K562 (cell line): ENCODE measurements at regions not wholly inside any gene's neighbourhood (a gene's known extent, or its start where the extent isn't known, plus 50 kb on each side); places are given as distances from the start of the nearest gene placed in this dataset.

Experiments
- BHLHE40 ChIP-seq: IDR thresholded peaks from 2 replicates; pipeline ENCODE4 v1.6.1; 2011; ENCODE audit warnings: low read length, improper control_type of control experiment
- HEY1 ChIP-seq: fragments of 250-450 bp; sonication (Bioruptor Pico); IDR thresholded peaks from 2 replicates; pipeline ENCODE4 v1.5.0; 2020; ENCODE audit warnings: mild to moderate bottlenecking, moderate library complexity, borderline replicate concordance
- NFIC ChIP-seq: fragments of 450-650 bp; IDR thresholded peaks from 2 replicates; pipeline ENCODE4 v1.6.1; 2017; ENCODE audit warnings: mild to moderate bottlenecking, inconsistent platforms
- SREBF1 ChIP-seq: fragments of 150-350 bp; IDR thresholded peaks from 2 replicates; pipeline ENCODE4 v1.6.1; 2014; ENCODE audit warnings: antibody characterized with exemption, low read depth, low read length, borderline replicate concordance
- SRSF3 ChIP-seq: fragments of 200-400 bp; formaldehyde crosslinking; IDR thresholded peaks from 2 replicates; pipeline ENCODE4 v1.6.1; 2016; ENCODE audit warnings: mild to moderate bottlenecking, low read length, moderate library complexity; ENCODE audit not compliant: insufficient read depth
- TBP ChIP-seq: optimal IDR thresholded peaks from 2 replicates; pipeline ENCODE3; 2011; ENCODE audit warnings: low read depth, low read length, improper control_type of control experiment
- XRCC5 ChIP-seq: fragments of 200-400 bp; formaldehyde crosslinking; IDR thresholded peaks from 2 replicates; pipeline ENCODE4 v1.6.1; 2017; ENCODE audit warnings: low read depth, mild to moderate bottlenecking, low read length
- TF ChIP-seq, protein P1 (sequence below): sonication (generic); formaldehyde crosslinking; IDR thresholded peaks from 2 replicates; pipeline ENCODE4 v1.8.0; 2022; ENCODE audit warnings: missing genetic modification reagents, mild to moderate bottlenecking, borderline replicate concordance
- TF ChIP-seq, protein P2 (sequence below): fragments of 450-650 bp; IDR thresholded peaks from 2 replicates; pipeline ENCODE4 v1.6.1; 2016; ENCODE audit warnings: mild to moderate bottlenecking
- TF ChIP-seq, protein P3 (sequence below): IDR thresholded peaks from 2 replicates; pipeline ENCODE4 v1.6.1; 2012; ENCODE audit warnings: low read depth, low read length, improper control_type of control experiment, borderline replicate concordance

DNA sequence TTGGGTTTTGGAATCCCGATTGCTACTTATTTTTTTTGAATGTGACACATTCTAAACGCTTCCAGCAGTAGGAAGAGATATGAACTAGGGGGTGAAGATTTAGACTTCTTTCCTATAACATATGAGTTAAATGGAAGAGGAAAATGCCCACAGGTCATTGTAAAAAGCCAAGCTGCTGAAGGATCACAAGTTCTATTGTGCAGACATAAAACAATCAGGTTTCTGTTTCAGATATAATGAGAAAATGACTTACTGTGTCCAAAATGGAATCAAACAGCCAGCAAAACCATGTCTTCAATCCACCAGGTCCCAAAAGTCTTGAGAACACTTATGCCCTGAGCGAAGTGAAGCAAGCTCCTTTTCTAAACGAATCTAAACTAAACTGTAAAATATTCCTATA lies 157.0 kb upstream of the SOX9 start:
- no peak for TF ChIP-seq TBP
- TF ChIP-seq, protein P1, sequence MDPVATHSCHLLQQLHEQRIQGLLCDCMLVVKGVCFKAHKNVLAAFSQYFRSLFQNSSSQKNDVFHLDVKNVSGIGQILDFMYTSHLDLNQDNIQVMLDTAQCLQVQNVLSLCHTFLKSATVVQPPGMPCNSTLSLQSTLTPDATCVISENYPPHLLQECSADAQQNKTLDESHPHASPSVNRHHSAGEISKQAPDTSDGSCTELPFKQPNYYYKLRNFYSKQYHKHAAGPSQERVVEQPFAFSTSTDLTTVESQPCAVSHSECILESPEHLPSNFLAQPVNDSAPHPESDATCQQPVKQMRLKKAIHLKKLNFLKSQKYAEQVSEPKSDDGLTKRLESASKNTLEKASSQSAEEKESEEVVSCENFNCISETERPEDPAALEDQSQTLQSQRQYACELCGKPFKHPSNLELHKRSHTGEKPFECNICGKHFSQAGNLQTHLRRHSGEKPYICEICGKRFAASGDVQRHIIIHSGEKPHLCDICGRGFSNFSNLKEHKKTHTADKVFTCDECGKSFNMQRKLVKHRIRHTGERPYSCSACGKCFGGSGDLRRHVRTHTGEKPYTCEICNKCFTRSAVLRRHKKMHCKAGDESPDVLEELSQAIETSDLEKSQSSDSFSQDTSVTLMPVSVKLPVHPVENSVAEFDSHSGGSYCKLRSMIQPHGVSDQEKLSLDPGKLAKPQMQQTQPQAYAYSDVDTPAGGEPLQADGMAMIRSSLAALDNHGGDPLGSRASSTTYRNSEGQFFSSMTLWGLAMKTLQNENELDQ (CRISPR knock-in tag): no peak
- TF ChIP-seq SRSF3: no peak
- TF ChIP-seq, protein P2, sequence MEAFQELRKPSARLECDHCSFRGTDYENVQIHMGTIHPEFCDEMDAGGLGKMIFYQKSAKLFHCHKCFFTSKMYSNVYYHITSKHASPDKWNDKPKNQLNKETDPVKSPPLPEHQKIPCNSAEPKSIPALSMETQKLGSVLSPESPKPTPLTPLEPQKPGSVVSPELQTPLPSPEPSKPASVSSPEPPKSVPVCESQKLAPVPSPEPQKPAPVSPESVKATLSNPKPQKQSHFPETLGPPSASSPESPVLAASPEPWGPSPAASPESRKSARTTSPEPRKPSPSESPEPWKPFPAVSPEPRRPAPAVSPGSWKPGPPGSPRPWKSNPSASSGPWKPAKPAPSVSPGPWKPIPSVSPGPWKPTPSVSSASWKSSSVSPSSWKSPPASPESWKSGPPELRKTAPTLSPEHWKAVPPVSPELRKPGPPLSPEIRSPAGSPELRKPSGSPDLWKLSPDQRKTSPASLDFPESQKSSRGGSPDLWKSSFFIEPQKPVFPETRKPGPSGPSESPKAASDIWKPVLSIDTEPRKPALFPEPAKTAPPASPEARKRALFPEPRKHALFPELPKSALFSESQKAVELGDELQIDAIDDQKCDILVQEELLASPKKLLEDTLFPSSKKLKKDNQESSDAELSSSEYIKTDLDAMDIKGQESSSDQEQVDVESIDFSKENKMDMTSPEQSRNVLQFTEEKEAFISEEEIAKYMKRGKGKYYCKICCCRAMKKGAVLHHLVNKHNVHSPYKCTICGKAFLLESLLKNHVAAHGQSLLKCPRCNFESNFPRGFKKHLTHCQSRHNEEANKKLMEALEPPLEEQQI: no peak
- TF ChIP-seq NFIC: no peak
- TF ChIP-seq HEY1 (CRISPR knock-in tag): no peak
- no peak for TF ChIP-seq BHLHE40
- TF ChIP-seq, protein P3, sequence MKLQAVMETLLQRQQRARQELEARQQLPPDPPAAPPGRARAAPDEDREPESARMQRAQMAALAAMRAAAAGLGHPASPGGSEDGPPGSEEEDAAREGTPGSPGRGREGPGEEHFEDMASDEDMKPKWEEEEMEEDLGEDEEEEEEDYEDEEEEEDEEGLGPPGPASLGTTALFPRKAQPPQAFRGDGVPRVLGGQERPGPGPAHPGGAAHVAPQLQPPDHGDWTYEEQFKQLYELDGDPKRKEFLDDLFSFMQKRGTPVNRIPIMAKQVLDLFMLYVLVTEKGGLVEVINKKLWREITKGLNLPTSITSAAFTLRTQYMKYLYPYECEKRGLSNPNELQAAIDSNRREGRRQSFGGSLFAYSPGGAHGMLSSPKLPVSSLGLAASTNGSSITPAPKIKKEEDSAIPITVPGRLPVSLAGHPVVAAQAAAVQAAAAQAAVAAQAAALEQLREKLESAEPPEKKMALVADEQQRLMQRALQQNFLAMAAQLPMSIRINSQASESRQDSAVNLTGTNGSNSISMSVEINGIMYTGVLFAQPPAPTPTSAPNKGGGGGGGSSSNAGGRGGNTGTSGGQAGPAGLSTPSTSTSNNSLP: no peak
- TF ChIP-seq SREBF1: no peak
- no peak for TF ChIP-seq XRCC5
